C4-2B (cell line): ENCODE measurements at regions not wholly inside any gene's neighbourhood (a gene's known extent, or its start where the extent isn't known, plus 50 kb on each side); places are given as distances from the start of the nearest gene placed in this dataset.

ENCODE experiments used
- CTCF ChIP-seq: fragments of 450-650 bp; conservative IDR thresholded peaks from 2 replicates; pipeline ENCODE4 v1.5.1; 2017; ENCODE audit warnings: mild to moderate bottlenecking
- ZFX ChIP-seq: fragments of 450-650 bp; IDR thresholded peaks from 2 replicates; pipeline ENCODE4 v1.6.1; 2017

DNA sequence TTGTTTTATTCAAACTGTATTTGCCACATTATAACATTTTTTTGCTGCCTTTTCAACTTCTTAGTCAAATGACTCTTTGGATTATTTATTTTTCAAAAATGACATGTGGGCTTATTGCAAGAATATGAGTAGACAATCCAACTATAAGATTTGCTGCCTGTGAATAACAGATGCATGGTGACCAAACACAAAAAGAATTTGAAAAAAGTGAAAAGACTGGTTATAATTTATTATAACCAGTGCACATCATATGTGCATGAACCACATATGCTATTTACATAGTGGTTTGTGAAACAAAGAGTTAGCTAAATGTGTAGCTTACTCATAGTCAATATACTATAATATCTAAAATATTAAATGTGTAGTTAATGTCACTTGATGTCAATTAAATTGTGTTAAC lies 2086.8 kb downstream of the ARAP2 start:
- TF ChIP-seq CTCF (no peak), ZFX (no peak)
